Peyer's patch (tissue), 4 donors: ENCODE measurements at regions not wholly inside any gene's neighbourhood (a gene's known extent, or its start where the extent isn't known, plus 50 kb on each side); places are given as distances from the start of the nearest gene placed in this dataset.
A peak's percentile ranks its signal among the peaks of the same experiment; 100 is the strongest.

ENCODE experiments used
- POLR2A ChIP-seq, 2 donors: fragments of 450-650 bp; IDR thresholded peaks; one replicate each; pipeline ENCODE4 v1.5.1; 2017; ENCODE audit warnings: antibody characterized with exemption in 2 of 2, mild to moderate bottlenecking in 2 of 2, moderate library complexity in 2 of 2
- TF ChIP-seq, protein P1 (sequence below), 6 experiments: fragments of 450-650 bp in 4 of 6; fragments of 200-600 bp in 2 of 6; sonication (generic) in 1 of 6; IDR thresholded peaks; one replicate each; pipeline ENCODE4 v1.5.1; 2017 to 2019; ENCODE audit warnings: antibody characterized with exemption in 6 of 6, mild to moderate bottlenecking in 3 of 6, moderate library complexity in 1 of 6

DNA sequence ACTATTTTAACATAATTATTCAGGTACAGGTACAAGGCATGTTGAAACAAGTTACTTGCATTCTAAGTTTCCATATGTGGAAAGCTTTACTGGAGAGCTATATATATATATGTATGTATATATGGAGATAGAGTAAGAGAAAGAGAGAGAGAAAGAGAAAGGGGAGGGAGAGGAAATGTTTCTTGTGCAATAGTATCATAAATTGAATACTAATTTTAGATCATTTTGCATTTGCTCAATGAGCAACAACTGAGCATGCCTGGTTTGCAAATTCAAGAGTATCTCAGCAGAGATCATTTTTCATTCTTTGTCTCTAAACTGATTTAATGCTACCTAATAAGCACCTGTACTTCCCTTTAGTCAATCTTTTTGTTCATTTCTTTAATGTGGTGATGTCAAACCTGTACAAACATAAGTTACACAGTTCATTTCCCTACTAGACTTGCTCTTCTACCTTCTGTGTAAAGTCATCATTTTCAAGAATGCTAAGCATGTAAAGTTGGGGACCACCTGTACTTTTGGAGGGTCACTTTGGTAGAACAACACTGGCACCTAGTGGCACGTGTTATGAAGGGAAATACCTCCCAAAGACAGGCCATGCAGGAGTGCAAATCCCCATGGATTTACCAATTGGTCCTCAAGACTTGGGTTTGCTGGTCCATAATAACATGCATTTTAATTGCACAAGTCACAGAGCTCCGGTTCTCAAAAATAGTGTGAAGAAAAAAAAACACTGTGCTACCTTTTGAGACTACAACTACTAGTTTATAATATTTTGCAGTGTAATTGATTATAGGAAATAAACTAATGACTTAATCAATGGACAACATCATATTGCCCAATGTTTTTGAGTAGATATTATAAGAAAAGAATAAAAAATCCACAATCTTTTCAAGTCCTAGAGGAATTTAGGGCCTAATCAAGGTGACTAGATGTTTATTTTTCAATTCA, 431.2 kb upstream of the IGFBP3 start:
- TF ChIP-seq, protein P1, sequence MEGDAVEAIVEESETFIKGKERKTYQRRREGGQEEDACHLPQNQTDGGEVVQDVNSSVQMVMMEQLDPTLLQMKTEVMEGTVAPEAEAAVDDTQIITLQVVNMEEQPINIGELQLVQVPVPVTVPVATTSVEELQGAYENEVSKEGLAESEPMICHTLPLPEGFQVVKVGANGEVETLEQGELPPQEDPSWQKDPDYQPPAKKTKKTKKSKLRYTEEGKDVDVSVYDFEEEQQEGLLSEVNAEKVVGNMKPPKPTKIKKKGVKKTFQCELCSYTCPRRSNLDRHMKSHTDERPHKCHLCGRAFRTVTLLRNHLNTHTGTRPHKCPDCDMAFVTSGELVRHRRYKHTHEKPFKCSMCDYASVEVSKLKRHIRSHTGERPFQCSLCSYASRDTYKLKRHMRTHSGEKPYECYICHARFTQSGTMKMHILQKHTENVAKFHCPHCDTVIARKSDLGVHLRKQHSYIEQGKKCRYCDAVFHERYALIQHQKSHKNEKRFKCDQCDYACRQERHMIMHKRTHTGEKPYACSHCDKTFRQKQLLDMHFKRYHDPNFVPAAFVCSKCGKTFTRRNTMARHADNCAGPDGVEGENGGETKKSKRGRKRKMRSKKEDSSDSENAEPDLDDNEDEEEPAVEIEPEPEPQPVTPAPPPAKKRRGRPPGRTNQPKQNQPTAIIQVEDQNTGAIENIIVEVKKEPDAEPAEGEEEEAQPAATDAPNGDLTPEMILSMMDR (IDR thresholded peaks at IDR 0.05): peak in 4 of 6 experiments; percentile 33 to 79 (median 76)
- no peak for TF ChIP-seq POLR2A (IDR thresholded peaks at IDR 0.05)
